HG02571 (cell line): ENCODE measurements at regions not wholly inside any gene's neighbourhood (a gene's known extent, or its start where the extent isn't known, plus 50 kb on each side); places are given as distances from the start of the nearest gene placed in this dataset.

ENCODE experiments used
- ATAC-seq: cut with Tn5 transposase; IDR thresholded peaks from one replicate; pipeline ENCODE4 v1.9.1; 2021; ENCODE audit warnings: mild to moderate bottlenecking, moderate library complexity; ENCODE audit not compliant: unreplicated experiment

DNA sequence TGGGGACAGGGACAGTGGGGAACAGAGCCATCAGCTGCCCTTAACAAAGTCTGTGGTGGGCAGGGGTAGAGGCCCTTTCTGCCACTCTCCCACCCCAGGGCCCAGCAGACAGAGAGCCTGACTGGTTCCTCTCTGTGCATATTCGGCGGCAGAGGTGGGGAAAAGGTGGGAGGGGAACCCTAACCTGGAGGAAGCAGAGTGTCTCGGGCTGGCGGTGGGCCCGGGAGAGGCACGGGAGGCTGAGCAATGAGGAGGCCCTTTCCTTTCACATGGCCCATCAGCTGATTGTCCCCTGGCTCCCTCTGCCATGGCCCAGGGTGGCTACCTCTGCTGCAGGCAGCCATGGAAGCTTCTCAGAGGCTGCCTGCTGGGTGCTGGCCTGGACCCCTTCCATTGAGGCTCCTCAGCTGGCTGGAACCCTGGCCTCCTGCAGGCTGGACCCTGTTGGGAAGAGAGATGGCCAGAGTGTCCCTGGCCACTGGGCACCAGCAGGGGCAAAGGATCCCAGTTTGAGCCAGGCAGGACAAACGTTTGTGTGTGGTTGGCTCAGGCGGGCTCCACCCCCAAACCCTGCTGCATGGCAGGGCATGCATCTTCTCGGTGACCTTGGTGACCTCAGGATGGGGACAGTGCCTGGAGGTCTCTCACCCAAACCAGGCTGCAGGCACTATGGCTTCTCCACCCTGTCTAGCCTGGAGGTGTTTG, 202.8 kb upstream of the ZNF536 start:
- no peak for ATAC-seq

- no peak for ATAC-seq
Observed at GRCh38 chr19:30170081-30170480, 202.1 kb upstream of the ZNF536 start.

DNA sequence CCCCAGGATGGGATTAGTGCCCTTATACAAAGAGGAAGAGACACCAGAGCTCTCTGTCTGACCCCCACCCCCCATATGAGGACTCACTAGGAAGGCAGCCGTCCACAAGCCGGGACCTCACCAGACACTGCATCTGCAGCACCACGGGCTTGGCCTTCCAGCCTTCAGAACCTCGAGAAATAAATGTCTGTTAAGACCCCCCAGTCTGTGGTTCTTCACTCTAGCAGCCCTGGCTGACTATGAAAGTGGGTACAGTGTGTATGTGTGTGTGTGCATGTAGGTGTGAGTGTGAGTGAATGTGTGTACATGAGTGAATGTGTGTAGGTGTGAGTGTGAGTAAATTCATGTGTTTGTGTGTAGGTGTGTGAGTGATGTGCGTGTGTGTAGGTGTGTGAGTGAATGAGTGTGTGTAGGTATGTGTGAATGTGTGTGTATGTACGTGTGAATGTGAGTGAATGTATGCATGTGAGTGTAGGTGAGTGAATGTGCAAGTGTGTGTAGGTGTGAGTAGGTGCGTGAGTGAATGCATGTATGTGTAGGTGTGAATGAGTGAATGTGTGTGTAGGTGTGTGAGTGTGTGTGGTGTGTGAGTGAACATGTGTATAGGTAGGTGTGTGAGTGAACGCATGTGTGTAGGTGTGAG, 201.6 kb upstream of the ZNF536 start:
- no peak for ATAC-seq

DNA sequence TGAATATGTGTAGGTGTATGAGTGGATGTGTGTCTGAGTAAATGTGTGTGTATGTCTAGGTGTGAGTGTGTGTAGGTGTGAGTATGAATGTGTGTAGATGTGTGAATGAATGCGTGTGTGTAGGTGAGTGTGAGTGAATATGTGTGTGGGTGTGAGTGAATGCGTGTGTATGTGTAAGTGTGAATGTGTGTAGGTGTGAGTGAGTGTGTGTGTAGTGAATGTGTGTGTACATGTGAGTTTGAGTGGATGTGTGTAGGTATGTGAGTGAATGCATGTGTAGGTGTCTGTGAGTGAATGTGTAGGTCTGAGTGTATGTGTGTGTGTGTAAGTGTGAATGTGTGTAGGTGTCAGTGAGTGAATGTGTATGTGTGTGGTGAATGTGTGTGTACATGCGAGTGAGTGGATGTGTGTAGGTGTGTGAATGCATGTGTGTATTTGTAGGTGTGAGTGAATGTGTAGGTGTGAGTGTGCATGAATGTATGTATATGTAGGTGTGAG, 201.0 kb upstream of the ZNF536 start:
- ATAC-seq = no peak

- no peak for ATAC-seq
Observed at GRCh38 chr19:30171795-30172612, 200.2 kb upstream of the ZNF536 start.

- no peak for ATAC-seq
Observed at GRCh38 chr19:30172613-30173242, 199.5 kb upstream of the ZNF536 start.

DNA sequence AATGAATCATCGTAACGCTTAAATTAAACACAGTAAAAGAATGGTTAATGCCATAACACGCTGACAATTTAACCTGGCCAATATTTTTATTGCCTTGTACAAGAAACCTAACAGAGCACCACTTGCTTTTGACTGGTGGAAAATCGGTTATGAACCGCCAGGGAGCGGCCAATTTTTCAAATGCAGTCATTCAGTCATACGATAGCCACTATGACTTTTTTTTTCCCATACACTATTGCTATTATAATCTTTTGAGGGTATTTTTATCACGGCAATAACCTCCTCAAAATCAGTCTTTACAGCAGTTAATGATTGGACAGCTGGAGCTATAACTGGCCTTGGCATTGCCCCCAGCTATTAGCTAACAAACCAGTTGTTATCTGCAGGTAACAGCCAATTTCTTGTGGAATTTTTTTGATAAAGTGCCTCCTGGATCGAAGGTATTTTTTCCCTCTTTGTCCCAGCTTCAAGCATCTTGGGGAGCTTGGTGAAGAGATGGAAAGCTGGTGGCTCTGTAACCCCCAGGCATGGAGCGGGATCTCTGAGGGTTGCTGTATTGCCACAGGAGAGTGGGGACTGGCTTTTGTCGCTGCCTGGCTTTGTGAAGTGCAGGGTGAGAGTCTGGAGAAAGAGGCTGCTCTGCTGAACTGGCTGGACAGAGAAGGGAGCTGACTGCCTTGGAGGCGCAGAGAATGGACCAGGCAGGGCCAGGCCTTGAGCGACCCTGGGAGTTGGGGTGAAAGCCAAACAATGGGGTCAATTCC, 198.4 kb upstream of the ZNF536 start:
- ATAC-seq = no peak

DNA sequence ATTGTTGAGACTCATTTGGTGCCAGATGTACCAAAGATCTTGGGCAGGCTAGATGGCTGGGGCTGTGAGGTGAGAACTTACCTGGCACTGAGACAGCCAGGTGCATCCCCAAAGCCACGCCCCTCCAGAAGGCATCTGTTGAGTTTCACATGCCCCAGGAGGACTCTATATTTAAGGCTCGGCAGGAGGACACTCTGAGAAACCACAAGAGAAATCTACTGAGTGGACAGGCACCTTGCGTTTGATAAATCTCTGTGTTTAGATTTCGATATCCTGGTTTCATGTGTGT, 197.9 kb upstream of the ZNF536 start:
- ATAC-seq = no peak

DNA sequence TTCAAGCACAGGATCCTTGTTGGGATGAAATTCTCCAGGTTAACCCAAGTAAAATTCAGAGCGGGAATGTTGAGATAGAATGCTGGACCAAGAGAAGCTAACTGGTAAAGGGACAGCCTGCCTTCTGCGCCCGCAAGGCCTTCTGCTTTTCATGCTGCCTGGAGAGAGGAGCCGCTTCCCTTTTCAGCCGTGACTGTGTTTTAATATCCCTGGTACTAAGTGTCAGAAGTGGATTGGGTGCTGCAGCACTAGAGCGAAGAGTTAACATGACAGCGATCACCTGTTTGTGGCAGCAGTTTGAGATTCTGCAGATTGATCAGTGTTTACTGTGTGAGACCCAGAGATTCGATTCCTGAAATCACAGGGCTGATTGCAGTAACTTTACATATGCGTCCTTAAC, 197.4 kb upstream of the ZNF536 start:
- no peak for ATAC-seq

- ATAC-seq = no peak
Observed at GRCh38 chr19:30175987-30176386, 196.2 kb upstream of the ZNF536 start.

GRCh38 chr19:30178721-30179402, 193.3 kb upstream of the ZNF536 start:
- ATAC-seq = no peak

- ATAC-seq = no peak
Observed at GRCh38 chr19:30180691-30181090, 191.5 kb upstream of the ZNF536 start.

GRCh38 chr19:30183807-30184490, 188.2 kb upstream of the ZNF536 start:
- no peak for ATAC-seq

GRCh38 chr19:30202060-30202600, 170.1 kb upstream of the ZNF536 start:
- ATAC-seq = no peak

DNA sequence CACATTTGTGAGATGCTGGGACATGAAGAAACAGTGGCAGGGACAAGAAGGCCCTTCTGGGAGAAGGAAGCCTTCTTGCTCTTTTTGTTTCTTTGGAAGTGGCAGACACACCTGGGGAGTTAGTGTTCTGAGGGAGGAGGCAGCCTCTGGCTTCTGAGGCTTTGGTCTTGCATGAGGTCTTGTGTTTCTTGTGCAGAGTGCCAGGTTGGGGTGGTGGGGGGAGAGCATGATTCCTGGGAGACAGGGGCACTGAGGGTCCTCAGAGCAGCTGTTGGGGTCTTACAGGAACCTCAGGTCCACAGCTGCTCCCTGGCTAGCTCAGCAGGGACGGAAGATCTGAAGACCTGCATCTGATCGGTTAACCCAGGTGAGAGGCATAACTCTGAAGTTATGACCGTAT, 167.5 kb upstream of the ZNF536 start:
- no peak for ATAC-seq

GRCh38 chr19:30206187-30206586, 166.0 kb upstream of the ZNF536 start:
- ATAC-seq = no peak

GRCh38 chr19:30207357-30207756, 164.8 kb upstream of the ZNF536 start:
- no peak for ATAC-seq

DNA sequence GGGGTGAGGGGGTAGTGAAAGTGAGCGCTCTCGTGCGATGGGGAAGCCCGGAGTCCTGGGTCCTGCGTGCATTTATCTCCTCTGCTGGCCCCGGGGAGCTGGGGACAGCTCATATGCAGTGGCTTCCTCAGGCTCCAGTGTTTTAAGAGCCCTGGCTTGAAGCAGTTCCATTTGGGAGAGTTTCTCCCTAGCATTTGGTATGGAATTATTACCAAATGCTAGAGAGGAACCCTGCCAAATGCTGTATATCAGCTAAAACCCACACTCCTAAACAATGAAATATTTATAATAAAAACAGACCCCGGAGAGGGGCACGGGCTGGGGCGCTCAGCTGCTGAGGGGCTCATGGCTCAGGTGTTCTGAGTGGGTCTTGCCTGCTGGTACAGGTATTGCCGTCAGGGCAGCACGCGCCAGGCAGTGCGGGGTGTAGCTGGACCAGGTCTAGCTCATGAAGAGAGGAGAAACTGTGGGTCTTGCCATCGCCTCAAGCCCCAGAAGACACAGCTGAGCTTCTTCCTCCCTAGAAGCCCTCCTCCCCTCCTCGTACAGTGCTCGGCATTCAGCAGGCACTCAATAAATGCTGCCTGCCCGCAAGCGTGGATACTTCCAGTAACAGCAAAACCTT, 163.6 kb upstream of the ZNF536 start:
- ATAC-seq = no peak
